ENCODE measurements at regions not wholly inside any gene's neighbourhood (a gene's known extent, or its start where the extent isn't known, plus 50 kb on each side); places are given as distances from the start of the nearest gene placed in this dataset.
A peak's percentile ranks its signal among the peaks of the same experiment; 100 is the strongest.

DNA sequence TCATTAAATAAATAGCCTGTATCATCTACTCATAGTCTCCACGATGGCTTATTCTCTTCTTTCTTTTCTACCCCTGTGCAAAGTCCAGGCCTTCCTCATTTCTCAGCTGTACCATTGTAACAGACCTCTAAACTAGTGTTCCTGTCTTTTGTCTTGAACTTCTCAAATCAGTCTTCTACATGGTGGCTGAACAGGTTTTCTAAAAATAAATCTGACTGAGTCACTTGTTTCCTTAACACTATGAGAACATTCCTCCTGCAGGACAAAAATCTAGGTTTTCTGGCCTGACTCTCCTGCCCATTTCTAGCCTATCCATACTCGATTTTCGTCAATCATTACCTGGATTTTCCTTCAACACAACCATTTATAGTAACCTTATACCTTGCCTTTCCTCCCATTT is 1080.8 kb upstream of the TENM4 start:
- H4K20me1 ChIP-seq (ENCODE audit: insufficient read depth, poor library complexity, severe bottlenecking), result no peaks in the 10 kb centered on the region
- H3K4me3 ChIP-seq, result no peak overlapping the region
- H3K79me2 ChIP-seq, result no peaks in the 10 kb centered on the region
- peak overlapping the region; percentile 73 for H3K27ac ChIP-seq
- H3K36me3 ChIP-seq (replicated peaks; ENCODE audit: insufficient read depth, low read depth), result no peaks in the 10 kb centered on the region
- TF ChIP-seq, protein P1, sequence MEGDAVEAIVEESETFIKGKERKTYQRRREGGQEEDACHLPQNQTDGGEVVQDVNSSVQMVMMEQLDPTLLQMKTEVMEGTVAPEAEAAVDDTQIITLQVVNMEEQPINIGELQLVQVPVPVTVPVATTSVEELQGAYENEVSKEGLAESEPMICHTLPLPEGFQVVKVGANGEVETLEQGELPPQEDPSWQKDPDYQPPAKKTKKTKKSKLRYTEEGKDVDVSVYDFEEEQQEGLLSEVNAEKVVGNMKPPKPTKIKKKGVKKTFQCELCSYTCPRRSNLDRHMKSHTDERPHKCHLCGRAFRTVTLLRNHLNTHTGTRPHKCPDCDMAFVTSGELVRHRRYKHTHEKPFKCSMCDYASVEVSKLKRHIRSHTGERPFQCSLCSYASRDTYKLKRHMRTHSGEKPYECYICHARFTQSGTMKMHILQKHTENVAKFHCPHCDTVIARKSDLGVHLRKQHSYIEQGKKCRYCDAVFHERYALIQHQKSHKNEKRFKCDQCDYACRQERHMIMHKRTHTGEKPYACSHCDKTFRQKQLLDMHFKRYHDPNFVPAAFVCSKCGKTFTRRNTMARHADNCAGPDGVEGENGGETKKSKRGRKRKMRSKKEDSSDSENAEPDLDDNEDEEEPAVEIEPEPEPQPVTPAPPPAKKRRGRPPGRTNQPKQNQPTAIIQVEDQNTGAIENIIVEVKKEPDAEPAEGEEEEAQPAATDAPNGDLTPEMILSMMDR (IDR thresholded peaks at IDR 0.05; ENCODE audit: poor library complexity), result no peak
- no peak for TF ChIP-seq EZH2 (IDR thresholded peaks at IDR 0.05; ENCODE audit: borderline replicate concordance)
- TF ChIP-seq EZH2phosphoT487 (IDR thresholded peaks at IDR 0.05; ENCODE audit: low read depth, severe bottlenecking, unreplicated experiment), result no peak
- no peaks in the 10 kb centered on the region for H3K9me2 ChIP-seq (replicated peaks; ENCODE audit: insufficient read depth)
- no peaks in the 10 kb centered on the region for H3K9me3 ChIP-seq (ENCODE audit: low read depth)
- H3K27me3 ChIP-seq, result no peaks in the 10 kb centered on the region
- WGBS (ENCODE audit: low lambda C conversion rate, missing lambda C conversion rate), result 64% methylated on average over 3 of the region's 3 CpGs
- H3K4me1 ChIP-seq (ENCODE audit: insufficient read depth), result peaks cover 8% of the 10 kb centered on the region
- H3K4me2 ChIP-seq, result peak overlapping the region; percentile 2
- H2AFZ ChIP-seq, result no peak overlapping the region
- peak; percentile 16 for DNase-seq (ENCODE audit: low spot score)

DNA sequence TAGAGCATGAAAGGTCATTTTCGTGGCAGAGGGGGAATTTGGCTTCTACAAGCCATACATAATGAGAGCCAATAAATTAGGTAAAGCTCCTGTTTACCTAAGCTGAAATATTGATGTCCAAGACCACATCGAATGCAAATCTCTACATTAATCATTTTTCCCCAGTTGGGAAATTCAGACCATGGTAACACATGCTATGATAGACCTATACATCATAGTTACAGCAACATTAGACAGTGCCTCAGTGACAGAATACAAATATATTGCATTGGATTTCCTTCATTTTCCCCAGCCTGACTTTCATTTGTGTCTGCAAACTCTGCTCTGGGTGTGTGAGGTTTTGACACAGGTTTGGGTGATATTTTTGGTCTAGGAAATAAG is 1079.7 kb upstream of the TENM4 start:
- Histone ChIP-seq H3K4me2 (no peak overlapping the region), H3K27ac (peak overlapping the region; percentile 73), H3K27me3 (no peaks in the 10 kb centered on the region), H3K4me1 (ENCODE audit: insufficient read depth) (peaks cover 8% of the 10 kb centered on the region), H3K36me3 (replicated peaks; ENCODE audit: insufficient read depth, low read depth) (no peaks in the 10 kb centered on the region), H3K79me2 (no peaks in the 10 kb centered on the region), H2AFZ (no peak overlapping the region), H4K20me1 (ENCODE audit: insufficient read depth, poor library complexity, severe bottlenecking) (no peaks in the 10 kb centered on the region), H3K9me3 (ENCODE audit: low read depth) (no peaks in the 10 kb centered on the region), H3K9me2 (replicated peaks; ENCODE audit: insufficient read depth) (no peaks in the 10 kb centered on the region), H3K4me3 (no peak overlapping the region)
- no peak for DNase-seq (ENCODE audit: low spot score)
- TF ChIP-seq EZH2 (IDR thresholded peaks at IDR 0.05; ENCODE audit: borderline replicate concordance), result no peak
- TF ChIP-seq EZH2phosphoT487 (IDR thresholded peaks at IDR 0.05; ENCODE audit: low read depth, severe bottlenecking, unreplicated experiment), result no peak
- TF ChIP-seq, protein P1 (IDR thresholded peaks at IDR 0.05; ENCODE audit: poor library complexity), result no peak
- WGBS (ENCODE audit: low lambda C conversion rate, missing lambda C conversion rate), result 76% methylated on average over 2 of the region's 2 CpGs

DNA sequence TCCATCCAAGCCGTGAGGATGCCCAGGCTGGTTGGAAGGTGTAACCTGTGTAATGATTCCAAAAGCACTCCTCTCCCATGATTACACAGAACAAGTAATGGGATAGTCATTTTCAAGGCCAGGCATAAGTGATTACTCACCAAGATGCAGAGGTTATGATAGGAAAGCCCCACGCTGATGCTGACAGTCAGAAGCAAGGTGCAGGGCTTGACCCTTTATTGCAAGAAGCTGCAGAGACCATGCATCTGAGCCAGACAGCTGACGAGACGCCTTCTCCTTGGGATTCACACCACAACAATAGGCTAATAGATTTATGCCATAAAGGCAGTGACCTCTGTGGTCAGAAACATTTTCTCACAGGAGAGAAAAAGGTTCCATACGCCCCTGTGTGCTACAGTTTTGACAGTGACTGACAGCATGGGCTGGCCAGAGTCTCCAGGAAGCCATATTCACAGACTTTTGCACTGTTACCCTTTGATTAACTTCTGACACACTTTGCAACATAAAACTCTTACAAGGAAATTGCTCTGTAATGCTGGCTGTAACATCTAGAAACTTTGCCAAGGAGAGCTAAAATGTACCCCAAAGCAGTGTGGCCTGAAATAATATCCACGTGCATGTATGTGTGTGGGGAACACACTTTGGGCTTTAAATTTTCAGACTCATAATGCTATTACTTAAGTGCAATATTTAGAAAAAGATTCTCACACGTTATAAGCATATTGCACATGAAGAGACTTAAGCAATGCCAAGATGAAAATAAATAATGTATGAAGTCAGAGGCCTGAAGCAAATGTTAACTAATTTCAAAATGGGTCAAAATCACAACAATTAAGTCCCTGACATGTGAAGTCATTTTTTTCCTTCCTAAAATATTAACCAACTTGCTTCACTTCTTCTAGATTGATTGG is 1079.0 kb upstream of the TENM4 start:
- H3K79me2 ChIP-seq, result no peaks in the 10 kb centered on the region
- H2AFZ ChIP-seq, result no peak overlapping the region
- peaks cover 8% of the 10 kb centered on the region for H3K4me1 ChIP-seq (ENCODE audit: insufficient read depth)
- no peaks in the 10 kb centered on the region for H3K27me3 ChIP-seq
- no peaks in the 10 kb centered on the region for H3K9me2 ChIP-seq (replicated peaks; ENCODE audit: insufficient read depth)
- no peaks in the 10 kb centered on the region for H3K36me3 ChIP-seq (replicated peaks; ENCODE audit: insufficient read depth, low read depth)
- WGBS (ENCODE audit: low lambda C conversion rate, missing lambda C conversion rate), result 81% methylated on average over 7 of the region's 7 CpGs
- H3K4me3 ChIP-seq, result no peak overlapping the region
- H3K4me2 ChIP-seq, result no peak overlapping the region
- TF ChIP-seq EZH2phosphoT487 (IDR thresholded peaks at IDR 0.05; ENCODE audit: low read depth, severe bottlenecking, unreplicated experiment) (no peak), EZH2 (IDR thresholded peaks at IDR 0.05; ENCODE audit: borderline replicate concordance) (no peak)
- TF ChIP-seq, protein P1 (IDR thresholded peaks at IDR 0.05; ENCODE audit: poor library complexity), result no peak
- no peak overlapping the region for H3K27ac ChIP-seq
- H3K9me3 ChIP-seq (ENCODE audit: low read depth), result no peaks in the 10 kb centered on the region
- H4K20me1 ChIP-seq (ENCODE audit: insufficient read depth, poor library complexity, severe bottlenecking), result no peaks in the 10 kb centered on the region
- no peak for DNase-seq (ENCODE audit: low spot score)
